ENCODE measurements at regions not wholly inside any gene's neighbourhood (a gene's known extent, or its start where the extent isn't known, plus 50 kb on each side); places are given as distances from the start of the nearest gene placed in this dataset.

DNA sequence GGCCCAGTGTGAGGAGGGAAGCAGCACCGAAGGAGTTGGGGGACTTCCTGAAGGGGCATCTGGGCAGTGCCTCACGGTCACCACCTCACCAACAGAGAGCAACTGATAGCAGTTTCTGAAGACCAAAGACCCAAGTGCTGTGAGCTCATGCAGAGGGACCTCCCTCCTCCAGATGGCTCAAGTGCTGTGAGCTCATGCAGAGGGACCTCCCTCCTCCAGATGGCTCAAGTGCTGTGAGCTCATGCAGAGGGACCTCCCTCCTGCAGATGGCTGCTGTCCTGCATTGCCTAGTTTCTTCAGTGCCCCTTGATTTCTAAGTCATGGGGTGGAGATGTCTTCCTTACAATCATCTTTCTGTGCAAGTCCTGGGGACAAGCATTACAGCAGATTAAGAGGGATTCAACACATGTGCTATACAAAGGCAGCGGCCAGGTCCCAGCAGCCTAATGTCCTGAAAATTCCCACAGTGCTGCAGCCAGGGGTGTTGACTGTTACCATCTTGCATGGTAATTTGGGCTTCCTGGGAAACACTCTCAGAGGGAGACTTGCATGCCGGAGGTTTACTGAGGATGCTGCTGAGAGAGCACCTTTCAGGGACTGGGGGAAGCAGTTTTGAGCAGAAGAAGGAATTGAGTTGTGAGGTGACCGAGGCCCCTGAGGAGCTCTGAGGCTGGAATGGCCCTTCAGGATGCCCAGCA, 409.3 kb downstream of the GALR1 start:
- no peak for DNase-seq (ENCODE audit: low spot score)

DNA sequence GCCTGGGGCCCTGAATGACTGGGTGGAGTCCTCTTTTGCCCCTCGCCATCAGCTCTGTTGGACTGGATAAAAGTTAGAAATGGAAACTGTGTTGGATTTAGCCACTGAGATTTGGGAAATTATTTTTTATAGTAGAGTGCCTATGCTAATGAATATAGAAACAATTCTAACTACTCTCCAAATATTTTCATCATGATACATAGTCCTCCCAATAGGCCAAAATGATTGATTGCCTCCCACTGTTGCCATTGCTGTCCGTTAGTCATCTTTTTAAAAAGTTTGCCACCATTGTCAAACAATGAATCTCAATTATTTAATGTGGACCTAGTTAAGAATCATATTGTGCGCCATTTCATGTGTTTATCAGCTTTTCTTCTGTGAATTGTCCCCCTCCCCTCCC, 417.0 kb downstream of the GALR1 start:
- no peak for DNase-seq (ENCODE audit: low spot score)

DNA sequence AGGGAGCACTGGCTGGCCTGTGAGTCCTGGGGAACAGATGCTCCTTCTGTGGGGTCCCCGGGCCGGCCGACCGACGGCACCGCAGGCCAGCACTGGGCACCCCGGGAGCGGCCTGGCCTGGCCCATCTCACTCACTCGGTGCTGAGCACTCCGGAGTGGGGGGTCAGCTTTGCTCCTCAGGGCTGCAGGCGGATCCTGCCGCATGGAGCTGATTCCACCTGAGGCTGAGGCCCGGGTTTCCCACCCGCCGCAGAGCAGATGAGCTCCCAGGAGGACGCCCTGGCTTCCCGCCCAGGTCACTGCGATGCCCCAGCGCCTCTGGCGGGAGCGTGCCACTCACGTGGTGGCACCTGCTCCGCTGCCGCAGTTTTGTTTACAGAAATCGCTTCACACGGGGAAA, 418.6 kb downstream of the GALR1 start:
- DNase-seq (ENCODE audit: low spot score) = no peak

DNA sequence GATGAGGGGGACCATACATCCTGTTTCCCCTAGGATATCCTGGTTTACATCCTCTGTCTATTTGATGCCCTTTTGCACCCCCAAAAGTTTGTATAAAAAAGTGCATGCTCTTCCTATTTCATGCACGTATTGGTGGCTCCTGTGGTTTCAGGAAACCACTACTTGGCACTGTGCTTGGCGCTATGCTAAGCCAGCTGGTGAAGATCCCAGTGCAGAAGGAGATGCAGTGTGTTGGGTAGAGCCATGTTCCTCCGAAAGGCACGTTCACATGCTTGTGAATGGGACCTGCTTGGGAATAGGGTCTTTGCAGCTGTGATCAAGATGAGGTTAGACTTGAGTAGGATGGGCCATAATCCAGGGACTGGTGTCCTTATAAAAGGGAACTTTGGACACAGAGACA, 419.7 kb downstream of the GALR1 start:
- no peak for DNase-seq (ENCODE audit: low spot score)

DNA sequence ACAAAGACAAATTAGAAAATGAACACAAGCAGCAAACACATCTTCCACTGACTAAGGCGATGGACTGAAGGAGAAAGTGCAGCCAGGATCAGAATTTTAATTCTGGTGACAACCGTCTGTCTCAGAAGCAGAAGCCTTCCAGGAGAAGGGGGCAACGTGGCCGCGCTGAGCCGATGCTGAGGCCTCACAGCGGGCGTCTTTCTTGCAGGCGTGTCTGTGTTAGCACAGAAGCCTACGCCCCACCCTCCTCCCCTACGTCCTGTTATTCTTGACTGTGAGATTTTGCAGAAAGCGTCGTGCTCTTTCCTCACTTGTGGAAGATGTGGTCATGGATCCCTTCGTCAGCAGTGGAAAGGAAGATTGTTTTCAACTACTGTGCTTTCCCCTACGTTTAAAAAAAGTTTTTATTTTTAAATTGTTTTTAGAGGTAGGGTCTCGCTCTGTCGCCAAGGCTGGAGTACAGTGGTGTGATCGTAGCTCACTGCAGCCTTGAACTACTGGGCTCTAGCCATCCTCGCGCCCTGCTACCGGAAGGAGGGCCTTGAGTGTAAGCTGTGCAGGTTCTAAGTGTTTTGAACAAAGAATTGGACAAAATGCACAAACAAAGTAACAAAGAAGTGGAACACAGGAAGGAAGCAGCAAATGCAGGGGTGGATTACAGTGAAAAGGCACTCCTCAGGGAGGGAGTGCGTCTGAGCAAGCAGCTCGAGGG, 422.0 kb downstream of the GALR1 start:
- no peak for DNase-seq (ENCODE audit: low spot score)

DNA sequence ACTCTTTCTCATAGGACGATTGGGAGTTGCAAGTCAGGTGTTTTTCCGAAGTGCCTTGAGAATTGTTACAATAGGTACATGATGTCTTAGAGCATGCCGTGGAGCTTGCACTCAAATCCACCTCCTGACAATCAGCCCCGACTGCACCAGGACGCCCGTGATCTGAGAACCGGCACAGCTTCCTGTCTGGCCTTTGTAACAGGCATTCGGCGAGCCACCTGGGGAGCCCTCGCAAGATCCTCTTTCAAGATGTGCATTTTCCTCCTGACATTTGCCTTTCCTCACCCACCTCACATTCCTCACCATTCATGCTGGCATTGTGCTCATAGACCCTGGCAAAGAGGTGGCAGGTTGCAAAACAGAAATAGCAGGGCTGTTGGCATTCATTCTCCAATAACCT, 427.3 kb downstream of the GALR1 start:
- no peak for DNase-seq (ENCODE audit: low spot score)

DNA sequence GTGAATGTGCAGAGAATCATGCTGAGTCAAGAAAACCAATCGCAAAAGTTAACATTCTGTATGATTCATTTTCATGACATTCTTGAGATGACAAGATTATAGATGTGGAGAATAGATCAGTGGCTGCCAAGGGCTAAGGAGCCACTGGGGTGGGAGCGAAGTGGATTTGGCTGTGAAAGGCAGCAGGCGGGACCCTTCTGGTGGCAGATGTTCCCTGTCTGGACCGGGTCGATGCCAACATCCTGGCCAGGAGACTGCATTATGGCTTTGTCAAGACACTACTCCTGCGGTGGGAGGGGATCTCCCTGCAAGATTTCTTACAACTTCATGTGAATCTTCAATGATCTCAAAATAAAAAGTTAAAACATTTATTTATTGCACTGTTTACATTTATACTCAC, 427.9 kb downstream of the GALR1 start:
- DNase-seq (ENCODE audit: low spot score) = no peak

DNA sequence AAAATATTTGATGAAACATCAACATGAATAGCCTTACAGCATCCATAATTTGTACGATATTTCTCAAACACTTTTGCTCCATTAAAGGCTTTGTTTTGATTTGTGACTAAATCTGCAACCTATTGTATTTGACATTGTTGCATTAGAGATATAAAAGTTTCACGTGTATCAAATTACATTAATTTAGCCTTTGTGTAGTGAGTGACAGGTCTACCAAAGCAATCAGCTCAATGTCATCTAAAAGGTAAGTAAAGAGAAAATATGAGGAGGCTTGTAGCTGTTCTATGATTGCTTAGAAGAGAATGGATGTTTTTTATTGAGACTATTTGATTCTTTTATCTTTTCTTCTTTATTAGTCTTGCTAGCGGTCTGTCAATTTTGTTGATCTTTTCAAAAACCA, 430.2 kb downstream of the GALR1 start:
- no peak for DNase-seq (ENCODE audit: low spot score)

DNA sequence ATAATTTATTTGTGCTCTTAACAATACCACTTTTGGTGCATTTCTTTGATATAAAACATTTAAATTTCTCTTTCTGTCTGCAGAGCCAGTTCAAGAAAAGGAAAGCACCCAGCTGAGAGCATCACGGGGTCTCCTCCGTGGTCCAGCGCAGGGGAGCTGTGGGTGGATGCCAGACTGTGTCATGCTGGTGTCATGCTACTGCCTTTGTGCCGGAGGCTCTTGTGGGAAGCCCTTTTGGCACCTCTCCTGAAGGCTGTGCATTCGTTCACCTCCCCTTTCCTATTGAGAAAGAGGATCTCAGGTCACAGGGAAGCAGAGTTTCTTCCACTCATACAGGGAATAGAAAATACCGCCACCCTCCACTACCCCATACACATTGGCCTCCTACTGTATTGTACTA, 450.4 kb downstream of the GALR1 start:
- DNase-seq (ENCODE audit: low spot score) = no peak

DNA sequence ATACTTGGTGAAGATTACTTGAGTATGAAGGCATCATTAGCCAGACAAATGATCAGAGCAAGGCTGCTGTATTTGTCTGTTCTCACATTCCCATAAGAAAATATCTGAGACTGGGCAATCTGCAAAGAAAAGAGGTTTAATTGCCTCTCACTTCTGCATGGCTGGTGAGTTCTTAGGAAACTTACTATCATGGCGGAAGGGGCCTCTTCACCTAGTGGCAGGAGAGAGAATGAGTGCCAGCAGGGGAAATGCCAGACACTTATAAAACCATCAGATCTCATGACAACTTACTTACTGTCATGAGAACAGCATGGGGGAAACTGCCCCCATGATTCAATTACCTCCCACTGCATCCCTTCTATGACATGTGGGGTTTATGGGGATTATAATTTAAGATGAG, 452.3 kb downstream of the GALR1 start:
- no peak for DNase-seq (ENCODE audit: low spot score)

DNA sequence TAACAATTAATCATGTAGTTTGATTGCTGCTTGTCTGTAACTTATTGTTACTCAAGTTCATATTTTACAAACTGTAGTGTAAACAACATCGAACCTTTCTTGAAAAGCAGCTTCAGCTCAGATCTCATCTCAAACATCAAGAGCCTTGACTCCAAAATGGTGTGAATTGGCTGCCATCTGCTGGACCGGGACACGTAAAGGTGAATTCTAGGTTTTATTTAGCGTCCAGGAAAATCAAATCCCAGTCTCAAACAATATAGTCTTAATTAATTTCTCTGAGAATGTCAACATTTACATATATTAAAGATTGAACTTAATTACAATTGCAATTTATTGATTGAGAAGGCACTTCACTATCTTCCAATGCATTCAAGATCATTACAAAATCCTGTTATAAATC, 453.0 kb downstream of the GALR1 start:
- peak; percentile 8 for DNase-seq (ENCODE audit: low spot score)

DNA sequence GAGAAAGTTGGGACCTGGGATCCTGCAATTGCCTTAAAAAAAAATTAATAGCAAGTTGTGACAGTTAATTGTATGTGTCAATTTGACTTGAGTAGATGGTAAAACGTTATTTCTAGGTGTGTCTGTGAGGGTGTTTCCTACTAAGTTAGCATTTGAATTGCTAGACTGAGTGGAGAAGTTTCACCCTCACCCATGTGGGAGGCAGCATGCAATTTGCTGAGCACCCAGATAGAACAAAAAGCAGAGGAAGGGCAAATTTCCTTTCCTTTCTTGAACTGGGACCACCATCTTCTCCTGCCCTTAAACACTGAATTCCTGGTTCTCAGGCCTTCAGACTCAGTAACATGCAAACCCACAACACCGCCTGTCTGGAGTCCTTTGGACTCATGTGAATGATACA, 455.7 kb downstream of the GALR1 start:
- no peak for DNase-seq (ENCODE audit: low spot score)

DNA sequence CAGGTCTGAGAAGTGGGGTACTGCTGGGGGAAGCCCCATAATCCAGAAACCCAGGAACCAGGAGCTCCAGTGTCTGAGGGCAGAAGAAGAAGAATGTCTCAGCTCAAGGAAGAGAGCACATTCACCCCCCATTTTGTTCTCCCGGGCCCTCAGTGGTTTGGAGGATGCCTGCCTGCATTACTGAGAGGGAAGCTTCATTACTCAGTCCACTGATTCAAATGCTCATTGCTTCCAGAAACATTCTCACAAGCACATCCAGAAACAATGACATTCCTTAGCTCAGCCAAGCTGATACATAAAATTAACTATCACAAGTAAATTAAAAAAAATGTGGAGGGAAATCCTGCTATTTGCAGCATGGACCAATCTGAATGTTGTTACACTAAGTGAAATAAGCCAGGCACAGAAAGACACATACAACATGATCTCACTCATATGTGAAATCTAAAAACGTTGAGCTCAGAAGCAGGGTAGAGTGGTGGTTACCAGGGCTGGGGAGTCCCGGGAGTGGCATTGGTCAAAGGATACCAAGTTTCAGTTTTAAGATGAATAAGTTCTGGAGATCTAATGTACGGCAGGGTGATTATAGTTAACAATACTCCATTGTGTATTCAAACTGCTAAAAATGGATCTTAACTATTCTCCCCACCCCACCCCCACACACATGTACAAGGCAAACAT, 459.3 kb downstream of the GALR1 start:
- DNase-seq (ENCODE audit: low spot score) = no peak

DNA sequence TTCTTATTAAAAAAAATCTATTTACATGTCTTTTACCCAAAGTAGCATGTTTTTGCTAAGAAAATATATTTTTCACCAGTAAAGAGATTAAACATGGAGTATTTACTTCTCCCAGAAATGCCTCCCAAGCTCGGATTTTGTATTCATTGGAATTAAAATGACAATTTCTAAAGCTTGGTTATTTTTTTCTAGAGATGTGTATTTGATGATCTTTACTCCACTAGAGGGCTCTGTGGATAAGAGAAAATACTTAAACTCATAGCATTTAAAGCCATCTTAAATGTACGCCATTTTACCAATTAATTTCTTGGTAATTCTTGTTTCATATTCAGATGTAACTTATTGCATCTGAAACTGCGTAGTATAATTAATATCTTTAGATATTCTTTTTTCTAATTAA, 461.4 kb downstream of the GALR1 start:
- DNase-seq (ENCODE audit: low spot score) = no peak

DNA sequence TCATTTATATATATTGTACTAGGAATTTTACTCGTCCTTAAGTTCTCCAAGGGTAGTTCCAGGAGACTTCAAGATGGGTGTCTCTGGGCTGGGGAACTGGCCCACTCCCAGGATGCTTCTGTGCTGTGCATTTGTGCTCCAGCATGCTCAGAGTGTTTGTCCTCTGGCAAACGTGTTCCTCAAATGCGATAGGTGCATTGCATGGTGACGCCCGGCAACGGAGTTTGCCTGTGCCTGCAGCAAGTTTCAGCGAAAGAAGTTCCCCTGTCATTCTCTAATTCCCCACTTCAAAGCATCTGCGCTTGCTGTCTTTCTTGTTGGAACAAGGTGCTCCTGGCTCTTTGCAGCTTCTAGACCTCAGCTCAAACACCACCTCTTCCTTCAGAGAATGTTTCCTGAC, 465.1 kb downstream of the GALR1 start:
- DNase-seq (ENCODE audit: low spot score) = no peak

DNA sequence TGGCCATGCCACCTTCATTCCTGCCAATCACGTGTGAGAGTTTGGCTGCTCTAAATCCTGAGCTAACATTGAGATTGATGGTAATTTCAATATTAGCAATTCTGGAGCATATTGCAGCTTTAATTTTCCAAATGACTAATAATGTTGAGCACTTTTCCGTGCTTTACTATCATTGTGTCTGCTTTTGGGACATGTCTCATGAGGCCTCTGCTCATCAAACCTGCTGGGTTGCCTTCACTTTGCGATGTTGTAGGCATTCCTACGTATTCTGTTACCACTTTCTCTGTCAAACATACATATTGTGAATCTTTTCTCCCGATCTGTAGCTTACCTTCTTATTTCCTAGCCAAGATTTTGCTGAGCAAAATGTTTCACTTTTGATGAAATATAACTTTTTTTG, 466.6 kb downstream of the GALR1 start:
- no peak for DNase-seq (ENCODE audit: low spot score)

DNA sequence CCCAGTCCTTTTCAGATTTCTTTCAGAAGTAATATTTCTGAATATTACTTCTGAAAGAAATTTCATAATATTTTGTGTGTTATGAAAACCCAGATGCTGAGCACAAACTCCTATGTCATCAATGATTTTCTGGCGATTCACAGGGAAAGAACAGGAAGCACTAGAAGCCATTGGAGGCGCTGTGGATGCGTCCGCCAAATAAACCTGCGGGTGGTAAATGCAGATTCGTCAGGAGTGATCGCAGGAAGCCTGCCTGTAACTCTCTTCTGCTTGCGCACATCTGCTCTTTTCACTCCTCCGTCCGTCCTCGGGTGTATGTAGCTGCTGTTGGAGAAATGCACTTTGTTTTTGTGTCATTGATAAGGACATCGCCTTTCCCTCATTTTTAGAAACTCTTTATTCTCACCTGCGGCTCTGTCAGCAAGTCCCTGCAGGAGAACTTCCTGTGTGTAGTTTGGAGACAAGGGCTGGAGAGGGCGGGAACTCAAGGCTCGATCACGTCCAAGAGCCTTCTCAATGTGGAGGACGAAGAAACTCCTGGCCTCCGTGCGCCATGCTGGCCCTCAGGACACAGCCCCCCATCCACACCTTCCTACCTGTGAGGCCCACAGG, 483.8 kb downstream of the GALR1 start:
- DNase-seq (ENCODE audit: low spot score) = no peak

DNA sequence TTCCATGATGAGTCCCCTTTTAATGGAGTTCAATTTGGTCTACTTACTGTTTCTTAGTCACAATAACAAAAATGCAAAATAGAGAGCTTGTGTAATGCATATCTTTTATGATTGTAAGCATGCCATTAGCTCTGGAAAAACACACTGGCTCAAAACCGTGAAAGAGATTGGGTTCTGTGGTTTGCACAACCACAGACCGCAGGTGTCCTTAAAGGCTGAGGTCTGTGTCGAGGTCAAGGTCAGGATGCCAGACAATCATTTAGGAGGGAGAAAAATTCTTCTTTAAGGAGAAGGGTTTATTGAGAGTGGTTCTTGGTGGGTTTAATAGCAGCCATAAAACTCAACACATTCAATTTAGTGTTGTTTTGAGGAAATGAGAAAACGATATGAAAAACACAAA, 487.2 kb downstream of the GALR1 start:
- no peak for DNase-seq (ENCODE audit: low spot score)

DNA sequence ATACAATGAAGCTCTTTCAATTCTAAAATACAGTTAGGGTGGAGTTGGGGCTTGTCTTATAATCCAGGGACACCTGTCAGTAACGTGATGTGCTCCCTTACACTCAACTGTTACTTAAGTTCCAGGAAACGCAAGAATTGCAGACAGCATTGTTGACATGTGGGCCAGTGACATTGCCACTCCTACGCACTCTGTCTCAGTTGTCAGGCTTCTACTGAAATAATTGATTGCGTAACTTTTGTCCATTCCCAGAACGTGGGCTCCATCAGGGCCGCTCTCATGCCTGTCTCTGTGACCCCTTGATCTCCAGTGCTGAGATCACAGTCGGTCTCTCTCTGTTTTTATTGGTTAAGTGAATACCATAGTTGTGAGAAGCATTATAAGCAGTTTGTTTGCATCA, 487.8 kb downstream of the GALR1 start:
- DNase-seq (ENCODE audit: low spot score) = no peak

DNA sequence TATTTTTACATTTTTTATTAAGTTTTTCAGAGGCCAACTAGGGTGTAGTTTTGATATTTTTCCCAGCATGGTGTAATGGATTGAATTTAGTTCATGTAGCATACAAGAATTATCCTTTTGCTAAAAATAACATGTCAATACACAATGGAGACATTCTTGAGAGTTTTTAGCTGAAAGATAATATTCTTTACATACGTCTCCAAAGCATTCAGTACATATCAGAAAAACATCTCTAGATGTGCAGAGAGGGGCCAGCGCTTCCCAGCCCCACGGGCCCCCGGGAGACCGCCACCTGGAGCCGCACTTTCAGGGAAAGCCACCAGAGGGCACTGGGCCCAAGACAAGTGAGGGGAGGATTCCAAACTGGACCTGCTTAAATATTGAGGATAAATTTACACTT, 499.4 kb downstream of the GALR1 start:
- DNase-seq (ENCODE audit: low spot score) = no peak

DNA sequence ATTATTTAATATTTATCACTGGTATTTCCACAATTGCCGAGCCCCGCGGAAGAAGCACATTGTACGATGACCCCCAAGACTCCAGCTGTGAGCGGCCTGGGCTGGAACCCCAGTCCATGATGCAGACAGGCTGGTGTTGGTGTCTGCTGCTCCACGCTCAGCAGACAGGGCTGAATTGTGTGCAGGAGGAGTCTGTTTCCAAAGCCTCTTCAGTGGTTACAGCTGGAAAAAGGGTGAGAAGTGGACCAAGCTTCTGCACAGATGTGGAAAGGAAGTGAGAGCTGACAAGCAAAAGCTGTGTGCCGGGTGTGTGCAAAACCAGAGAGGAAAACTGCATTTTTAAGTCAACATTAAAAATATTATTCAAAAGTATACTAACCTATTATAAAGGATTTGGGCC, 500.4 kb downstream of the GALR1 start:
- no peak for DNase-seq (ENCODE audit: low spot score)

DNA sequence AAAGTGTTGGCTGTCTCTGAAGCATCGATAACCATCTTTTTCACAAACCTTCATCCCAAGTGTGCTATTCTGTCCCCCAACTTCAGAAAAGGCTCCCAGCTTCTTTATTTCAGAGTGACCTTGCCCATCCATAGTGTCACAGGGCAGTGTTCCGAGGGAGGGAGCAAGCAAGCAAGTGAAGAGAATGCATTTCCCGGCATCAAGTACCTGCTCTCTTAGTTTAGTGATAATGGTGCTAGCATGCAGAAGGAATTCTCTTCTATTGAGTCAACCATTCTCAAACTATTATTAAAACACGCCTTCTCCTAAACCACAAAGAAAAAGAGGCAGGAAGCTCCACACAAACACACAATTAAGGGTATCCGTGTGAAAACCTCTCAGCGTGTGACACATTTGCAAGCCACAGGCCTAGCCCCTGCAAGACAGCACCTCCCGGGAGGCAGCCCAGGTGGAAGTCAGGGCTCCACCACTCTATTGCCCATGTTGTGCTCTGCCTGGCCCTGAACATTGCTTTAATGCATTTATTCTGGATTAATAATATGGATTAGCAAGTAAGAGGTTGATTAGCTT, 504.9 kb downstream of the GALR1 start:
- no peak for DNase-seq (ENCODE audit: low spot score)

DNA sequence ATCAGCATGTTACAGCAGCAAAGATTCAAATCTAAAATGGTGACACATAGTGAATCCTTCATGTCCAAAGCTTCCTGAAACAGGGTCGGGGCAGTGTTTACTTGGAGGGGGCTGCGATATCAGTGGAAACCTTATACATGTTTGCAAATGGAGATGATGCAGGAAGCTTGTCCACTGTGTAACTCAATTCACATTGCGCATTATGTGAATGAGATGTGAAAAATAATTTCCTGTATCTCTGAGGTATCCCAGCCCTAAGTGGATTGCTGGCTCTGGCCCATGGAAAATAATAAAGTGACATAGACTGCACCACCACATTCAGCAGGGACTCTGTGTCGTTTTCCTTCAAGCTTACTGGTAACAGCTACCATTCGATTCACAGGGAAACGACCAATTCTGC, 505.5 kb downstream of the GALR1 start:
- DNase-seq (ENCODE audit: low spot score) = no peak
